H9 (cell line): ENCODE measurements at regions not wholly inside any gene's neighbourhood (a gene's known extent, or its start where the extent isn't known, plus 50 kb on each side); places are given as distances from the start of the nearest gene placed in this dataset.

Experiments used
- DNase-seq: peaks from one replicate; pipeline ENCODE4 v3.0.0-alpha.2; 2017
- H2AFZ ChIP-seq: one replicate; pipeline ENCODE4 v1.6.1; 2013; ENCODE audit warnings: mild to moderate bottlenecking, low read length, control low read depth, moderate library complexity
- H2AK5ac ChIP-seq: 2 replicates; pipeline ENCODE4 v1.6.1; 2013; ENCODE audit warnings: low read length, control low read depth, mixed read lengths; ENCODE audit not compliant: insufficient read length
- H2BK120ac ChIP-seq: one replicate; pipeline ENCODE4 v1.6.1; 2013; ENCODE audit warnings: low read depth, mild to moderate bottlenecking, low read length, control low read depth, inconsistent platforms; ENCODE audit not compliant: poor library complexity, severe bottlenecking
- H2BK12ac ChIP-seq: 2 replicates; pipeline ENCODE4 v1.6.1; 2013; ENCODE audit warnings: low read length, control low read depth, mixed read lengths, low read depth; ENCODE audit not compliant: insufficient read length
- H2BK15ac ChIP-seq: 2 replicates; pipeline ENCODE4 v1.6.1; 2013; ENCODE audit warnings: low read depth, low read length, control low read depth
- H2BK20ac ChIP-seq: one replicate; pipeline ENCODE4 v1.6.1; 2013; ENCODE audit warnings: low read depth, mild to moderate bottlenecking, low read length, control low read depth, inconsistent platforms; ENCODE audit not compliant: poor library complexity, severe bottlenecking
- H2BK5ac ChIP-seq: 2 replicates; pipeline ENCODE4 v1.6.1; 2013; ENCODE audit warnings: low read length, control low read depth, mixed read lengths; ENCODE audit not compliant: insufficient read length
- H3K14ac ChIP-seq: 2 replicates; pipeline ENCODE4 v1.6.1; 2013; ENCODE audit warnings: low read length, control low read depth; ENCODE audit not compliant: insufficient read depth
- H3K18ac ChIP-seq: 2 replicates; pipeline ENCODE4 v1.6.1; 2013; ENCODE audit warnings: low read depth, mild to moderate bottlenecking, mixed read lengths, low read length, control low read depth; ENCODE audit not compliant: insufficient read length
- H3K23ac ChIP-seq: 2 replicates; pipeline ENCODE4 v1.6.1; 2013; ENCODE audit warnings: low read length, control low read depth, mixed read lengths, low read depth; ENCODE audit not compliant: insufficient read length
- H3K23me2 ChIP-seq: 2 replicates; pipeline ENCODE4 v1.6.1; 2013; ENCODE audit warnings: low read depth, mild to moderate bottlenecking, mixed read lengths, low read length, control low read depth; ENCODE audit not compliant: insufficient read length, poor library complexity, severe bottlenecking
- H3K27ac ChIP-seq: 2 replicates; pipeline ENCODE4 v1.5.1; 2013; ENCODE audit warnings: low read length, control low read depth, mixed read lengths, low read depth; ENCODE audit not compliant: insufficient read length
- H3K27me3 ChIP-seq: 2 replicates; pipeline ENCODE4 v1.6.1; 2013; ENCODE audit warnings: low read length, control low read depth, inconsistent platforms; ENCODE audit not compliant: insufficient read depth
- H3K4ac ChIP-seq: 2 replicates; pipeline ENCODE4 v1.6.1; 2013; ENCODE audit warnings: low read depth, mild to moderate bottlenecking, control low read depth, inconsistent platforms, low read length, moderate library complexity
- H3K4me1 ChIP-seq: 2 replicates; pipeline ENCODE4 v1.6.1; 2013; ENCODE audit warnings: low read length, control low read depth, inconsistent platforms; ENCODE audit not compliant: insufficient read depth
- H3K4me2 ChIP-seq: 2 replicates; pipeline ENCODE4 v1.6.1; 2013; ENCODE audit warnings: low read length, control low read depth, mixed read lengths; ENCODE audit not compliant: insufficient read length, insufficient read depth
- H3K56ac ChIP-seq: 2 replicates; pipeline ENCODE4 v1.6.1; 2013; ENCODE audit warnings: low read depth, mild to moderate bottlenecking, mixed read lengths, low read length, control low read depth; ENCODE audit not compliant: insufficient read length
- H3K79me1 ChIP-seq: 2 replicates; pipeline ENCODE4 v1.6.1; 2013; ENCODE audit warnings: low read depth, mild to moderate bottlenecking, moderate library complexity, low read length, control low read depth, inconsistent platforms; ENCODE audit not compliant: insufficient read depth, poor library complexity, severe bottlenecking
- H3K79me2 ChIP-seq: 2 replicates; pipeline ENCODE4 v1.6.1; 2013; ENCODE audit warnings: low read length, control low read depth, inconsistent platforms; ENCODE audit not compliant: insufficient read depth
- H3K9ac ChIP-seq: 2 replicates; pipeline ENCODE4 v1.6.1; 2013; ENCODE audit warnings: low read length, control low read depth, mixed read lengths; ENCODE audit not compliant: insufficient read length; ENCODE audit errors: extremely low read depth
- H3K9me3 ChIP-seq: one replicate; pipeline ENCODE4 v1.6.1; 2013; ENCODE audit warnings: low read depth, low read length, inconsistent platforms; ENCODE audit not compliant: control insufficient read depth
- H3T11ph ChIP-seq: one replicate; pipeline ENCODE4 v1.6.1; 2013; ENCODE audit warnings: mild to moderate bottlenecking, low read length, control low read depth, inconsistent platforms
- H4K20me1 ChIP-seq: one replicate; pipeline ENCODE4 v1.6.1; 2013; ENCODE audit not compliant: control insufficient read depth, insufficient read length, insufficient read depth
- H4K5ac ChIP-seq: 2 replicates; pipeline ENCODE4 v1.6.1; 2013; ENCODE audit warnings: low read depth, mild to moderate bottlenecking, mixed read lengths, low read length, control low read depth; ENCODE audit not compliant: insufficient read length
- H4K8ac ChIP-seq: replicated peaks from 2 replicates; pipeline ENCODE4 v1.6.1; 2013; ENCODE audit warnings: low read length, control low read depth, mixed read lengths, low read depth; ENCODE audit not compliant: insufficient read length
- H4K91ac ChIP-seq: 2 replicates; pipeline ENCODE4 v1.6.1; 2013; ENCODE audit warnings: low read depth, mild to moderate bottlenecking, moderate library complexity, mixed read lengths, low read length, control low read depth; ENCODE audit not compliant: insufficient read length
- H3K27ac Mint-ChIP-seq, 3 experiments: 2 replicates in 2 of 3; 3 replicates in 1 of 3; pipeline ENCODE4 v1.8.0; 2020 to 2021; ENCODE audit warnings: mixed read lengths in 3 of 3, mild to moderate bottlenecking in 1 of 3, moderate library complexity in 1 of 3
- H3K27me3 Mint-ChIP-seq: 2 replicates; pipeline ENCODE4 v1.8.0; 2021; ENCODE audit warnings: low read depth, mild to moderate bottlenecking, moderate library complexity, mixed read lengths
- H3K36me3 Mint-ChIP-seq, 3 experiments: 2 replicates in 2 of 3; 3 replicates in 1 of 3; pipeline ENCODE4 v1.8.0; 2020 to 2021; ENCODE audit warnings: low read depth in 3 of 3, mixed read lengths in 3 of 3; ENCODE audit not compliant: insufficient read depth in 1 of 3
- H3K4me1 Mint-ChIP-seq, 2 experiments: 2 replicates each; pipeline ENCODE4 v1.8.0; 2020; ENCODE audit warnings: mixed read lengths in 2 of 2
- H3K4me3 Mint-ChIP-seq, 2 experiments: 2 replicates in 1 of 2; 3 replicates in 1 of 2; pipeline ENCODE4 v1.8.0; 2020 to 2021; ENCODE audit warnings: mild to moderate bottlenecking in 2 of 2, mixed read lengths in 2 of 2, moderate library complexity in 1 of 2
- H3K9me3 Mint-ChIP-seq, 2 experiments: 2 replicates in 1 of 2; 3 replicates in 1 of 2; pipeline ENCODE4 v1.8.0; 2020; ENCODE audit warnings: mild to moderate bottlenecking in 2 of 2, mixed read lengths in 2 of 2, moderate library complexity in 1 of 2
- WGBS: extraction: QIAGEN DNeasy Blood & Tissue Kit; methylation state at CpG from one replicate; pipeline ENCODE4 v1.1.7; 2013; ENCODE audit warnings: missing lambda C conversion rate, low lambda C conversion rate, mixed read lengths; ENCODE audit not compliant: insufficient read length; ENCODE audit errors: extremely low coverage; 5-methylcytosine and 5-hydroxymethylcytosine counted together
- TF ChIP-seq, protein P1 (sequence below): fragments of 200-600 bp; sonication (generic); conservative IDR thresholded peaks from 3 replicates; pipeline ENCODE4 v1.8.0; 2021; ENCODE audit warnings: antibody characterized with exemption, mild to moderate bottlenecking

DNA sequence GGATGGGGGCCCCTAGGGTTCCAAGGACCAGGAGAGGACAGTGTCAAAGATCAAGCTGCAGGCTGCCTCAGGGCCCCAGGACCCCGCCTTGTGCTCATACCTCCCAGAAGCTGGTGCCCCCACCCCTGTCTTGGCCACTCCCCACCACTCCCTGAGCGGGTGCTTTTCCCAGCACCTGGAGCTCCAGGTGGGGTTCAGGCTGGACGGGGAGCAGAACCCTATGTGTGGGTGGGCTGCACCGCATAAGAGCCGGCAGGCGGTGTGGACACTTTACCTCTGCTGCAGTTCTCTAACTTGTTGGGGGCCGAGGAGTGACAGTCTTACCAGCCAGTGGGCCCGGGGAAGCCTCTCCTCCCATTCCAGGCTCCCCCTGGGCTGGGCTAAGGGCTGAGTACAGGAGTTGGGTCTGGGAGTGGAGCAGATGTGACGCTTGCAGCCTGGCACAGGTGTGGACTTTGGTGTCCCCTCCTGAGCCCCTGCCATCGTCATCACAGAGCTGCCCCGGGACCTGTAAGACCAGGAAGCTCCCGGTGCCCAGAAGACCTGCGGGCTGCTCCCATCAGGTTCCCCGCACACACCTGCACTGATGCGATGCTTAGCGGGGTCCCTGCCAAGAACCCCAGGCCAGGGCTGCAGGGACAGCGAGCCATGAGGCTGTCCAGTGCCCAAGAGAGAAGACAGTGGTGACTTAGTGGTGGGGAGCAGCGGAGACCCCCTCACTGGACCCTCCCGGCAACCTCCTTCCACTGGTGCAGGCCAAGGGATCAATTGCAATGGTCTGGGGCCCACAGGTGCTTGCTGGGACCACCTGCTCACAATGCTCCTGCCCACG, 674.5 kb downstream of the BRD1 start:
- Mint-ChIP-seq H3K4me3 (no peak overlapping the region), H3K36me3 (no peaks in the 10 kb centered on the region; a peak in 1 of 7 replicates), H3K9me3 (no peaks in the 10 kb centered on the region), H3K4me1 (peaks cover 13 to 27% of the 10 kb centered on the region in 2 experiments), H3K27me3 (peaks cover 8% of the 10 kb centered on the region), H3K27ac (peak overlapping the region in 1 of 3 experiments; percentile 65; a peak in 1 of 7 replicates)
- Histone ChIP-seq H3K4me1 (no peaks in the 10 kb centered on the region; the same call in 1 of the 2 replicates), H4K91ac (no peak overlapping the region), H3K23ac (no peak overlapping the region), H2BK5ac (no peak overlapping the region), H3K9ac (no peak overlapping the region), H3K56ac (no peak overlapping the region), H2BK12ac (no peak overlapping the region), H2AFZ (no peak overlapping the region), H2AK5ac (no peak overlapping the region), H3T11ph (no peak overlapping the region), H2BK120ac (no peak overlapping the region), H4K20me1 (no peaks in the 10 kb centered on the region), H3K27me3 (no peaks in the 10 kb centered on the region), H4K5ac (no peak overlapping the region), H2BK15ac (no peak overlapping the region), H2BK20ac (no peak overlapping the region), H4K8ac (no peak overlapping the region), H3K14ac (no peak overlapping the region; the same call in 1 of the 2 replicates), H3K4ac (no peak overlapping the region), H3K23me2 (no peaks in the 10 kb centered on the region), H3K18ac (no peak overlapping the region), H3K79me2 (no peaks in the 10 kb centered on the region), H3K4me2 (no peak overlapping the region), H3K79me1 (no peaks in the 10 kb centered on the region), H3K9me3 (no peaks in the 10 kb centered on the region), H3K27ac (no peak overlapping the region)
- TF ChIP-seq, protein P1, sequence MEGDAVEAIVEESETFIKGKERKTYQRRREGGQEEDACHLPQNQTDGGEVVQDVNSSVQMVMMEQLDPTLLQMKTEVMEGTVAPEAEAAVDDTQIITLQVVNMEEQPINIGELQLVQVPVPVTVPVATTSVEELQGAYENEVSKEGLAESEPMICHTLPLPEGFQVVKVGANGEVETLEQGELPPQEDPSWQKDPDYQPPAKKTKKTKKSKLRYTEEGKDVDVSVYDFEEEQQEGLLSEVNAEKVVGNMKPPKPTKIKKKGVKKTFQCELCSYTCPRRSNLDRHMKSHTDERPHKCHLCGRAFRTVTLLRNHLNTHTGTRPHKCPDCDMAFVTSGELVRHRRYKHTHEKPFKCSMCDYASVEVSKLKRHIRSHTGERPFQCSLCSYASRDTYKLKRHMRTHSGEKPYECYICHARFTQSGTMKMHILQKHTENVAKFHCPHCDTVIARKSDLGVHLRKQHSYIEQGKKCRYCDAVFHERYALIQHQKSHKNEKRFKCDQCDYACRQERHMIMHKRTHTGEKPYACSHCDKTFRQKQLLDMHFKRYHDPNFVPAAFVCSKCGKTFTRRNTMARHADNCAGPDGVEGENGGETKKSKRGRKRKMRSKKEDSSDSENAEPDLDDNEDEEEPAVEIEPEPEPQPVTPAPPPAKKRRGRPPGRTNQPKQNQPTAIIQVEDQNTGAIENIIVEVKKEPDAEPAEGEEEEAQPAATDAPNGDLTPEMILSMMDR: no peak
- DNase-seq: no peak
- no CpG with 5 or more reads among the region's 20 CpGs for WGBS
